Liver (tissue), 3 donors: ENCODE measurements at regions not wholly inside any gene's neighbourhood (a gene's known extent, or its start where the extent isn't known, plus 50 kb on each side); places are given as distances from the start of the nearest gene placed in this dataset.

Experiments
- GABPA ChIP-seq, 2 donors: IDR thresholded peaks in 1 of 2; conservative IDR thresholded peaks in 1 of 2; 2 replicates each; pipeline ENCODE4 v1.6.1; 2016; ENCODE audit warnings: antibody characterized with exemption in 2 of 2, mild to moderate bottlenecking in 1 of 2, moderate library complexity in 1 of 2
- JUND ChIP-seq, 2 donors: IDR thresholded peaks; 2 replicates each; pipeline ENCODE4 v1.6.1; 2016; ENCODE audit warnings: antibody characterized with exemption in 2 of 2
- RAD21 ChIP-seq, 2 donors: IDR thresholded peaks; 2 replicates each; pipeline ENCODE4 v1.6.1; 2016; ENCODE audit warnings: antibody characterized with exemption in 2 of 2, mild to moderate bottlenecking in 2 of 2
- SP1 ChIP-seq: IDR thresholded peaks from 2 replicates; pipeline ENCODE4 v1.6.1; 2018; ENCODE audit warnings: antibody characterized with exemption, mild to moderate bottlenecking
- TAF1 ChIP-seq: conservative IDR thresholded peaks from 2 replicates; pipeline ENCODE4 v1.6.1; 2016; ENCODE audit warnings: antibody characterized with exemption, mild to moderate bottlenecking
- YY1 ChIP-seq: IDR thresholded peaks from 2 replicates; pipeline ENCODE4 v1.6.1; 2016; ENCODE audit warnings: antibody characterized with exemption, mild to moderate bottlenecking
- TF ChIP-seq, protein P1 (sequence below): IDR thresholded peaks from 2 replicates; pipeline ENCODE4 v1.6.1; 2016; ENCODE audit warnings: antibody characterized with exemption
- TF ChIP-seq, protein P2 (sequence below): fragments of 150-350 bp; IDR thresholded peaks from 2 replicates; pipeline ENCODE4 v1.5.1; 2017; ENCODE audit warnings: improper control_type of control experiment, low read depth, low read length; ENCODE audit not compliant: missing input control
- donor health status: healthy.
- donor health status: healthy.

DNA sequence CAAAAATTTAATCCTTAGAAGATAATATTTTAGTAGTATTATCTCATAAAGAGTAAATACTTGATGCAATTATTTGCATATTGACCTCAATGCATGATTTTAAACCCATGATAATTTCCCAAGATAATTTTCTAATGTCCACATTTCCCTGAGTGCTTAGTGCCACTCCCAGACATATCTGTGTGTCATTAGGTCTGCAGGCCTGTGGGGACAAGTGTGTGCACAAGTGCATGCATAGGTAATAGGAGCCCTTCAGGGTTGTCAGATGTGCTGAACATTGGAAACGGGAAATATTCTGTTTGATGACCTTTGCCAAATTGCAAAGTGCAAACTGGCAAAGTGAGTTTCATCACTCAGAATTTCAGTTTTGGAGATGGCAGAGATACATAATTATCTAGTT lies 369.9 kb downstream of the KLF5 start:
- TF ChIP-seq, protein P1, sequence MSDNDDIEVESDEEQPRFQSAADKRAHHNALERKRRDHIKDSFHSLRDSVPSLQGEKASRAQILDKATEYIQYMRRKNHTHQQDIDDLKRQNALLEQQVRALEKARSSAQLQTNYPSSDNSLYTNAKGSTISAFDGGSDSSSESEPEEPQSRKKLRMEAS = no peak
- TF ChIP-seq, protein P2, sequence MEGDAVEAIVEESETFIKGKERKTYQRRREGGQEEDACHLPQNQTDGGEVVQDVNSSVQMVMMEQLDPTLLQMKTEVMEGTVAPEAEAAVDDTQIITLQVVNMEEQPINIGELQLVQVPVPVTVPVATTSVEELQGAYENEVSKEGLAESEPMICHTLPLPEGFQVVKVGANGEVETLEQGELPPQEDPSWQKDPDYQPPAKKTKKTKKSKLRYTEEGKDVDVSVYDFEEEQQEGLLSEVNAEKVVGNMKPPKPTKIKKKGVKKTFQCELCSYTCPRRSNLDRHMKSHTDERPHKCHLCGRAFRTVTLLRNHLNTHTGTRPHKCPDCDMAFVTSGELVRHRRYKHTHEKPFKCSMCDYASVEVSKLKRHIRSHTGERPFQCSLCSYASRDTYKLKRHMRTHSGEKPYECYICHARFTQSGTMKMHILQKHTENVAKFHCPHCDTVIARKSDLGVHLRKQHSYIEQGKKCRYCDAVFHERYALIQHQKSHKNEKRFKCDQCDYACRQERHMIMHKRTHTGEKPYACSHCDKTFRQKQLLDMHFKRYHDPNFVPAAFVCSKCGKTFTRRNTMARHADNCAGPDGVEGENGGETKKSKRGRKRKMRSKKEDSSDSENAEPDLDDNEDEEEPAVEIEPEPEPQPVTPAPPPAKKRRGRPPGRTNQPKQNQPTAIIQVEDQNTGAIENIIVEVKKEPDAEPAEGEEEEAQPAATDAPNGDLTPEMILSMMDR = no peak
- TF ChIP-seq GABPA (IDR thresholded peaks at IDR 0.05 in 1 of 2, conservative IDR thresholded peaks at IDR 0.05 in 1 of 2) (no peak), RAD21 (IDR thresholded peaks at IDR 0.05) (no peak), YY1 (no peak), SP1 (no peak), TAF1 (no peak), JUND (IDR thresholded peaks at IDR 0.05) (no peak)
